ENCODE measurements at regions not wholly inside any gene's neighbourhood (a gene's known extent, or its start where the extent isn't known, plus 50 kb on each side); places are given as distances from the start of the nearest gene placed in this dataset.

GRCh38 chr9:81849631-81850259 is 78.5 kb upstream of the SPATA31D4 start (continued):
- TF ChIP-seq USF1 (IDR thresholded peaks at IDR 0.05; ENCODE audit: borderline replicate concordance, extremely low read length, insufficient read depth, low read depth, low read length) = no peak
- TF ChIP-seq CBX3 (IDR thresholded peaks at IDR 0.05; ENCODE audit: borderline replicate concordance, low read depth) = no peak
- no peak for TF ChIP-seq SIX5 (IDR thresholded peaks at IDR 0.05; ENCODE audit: low read depth, low read length, severe bottlenecking)
- no peak for TF ChIP-seq TCF12 (IDR thresholded peaks at IDR 0.05; ENCODE audit: low read depth, low read length)
- no peak for TF ChIP-seq KAT2A (conservative IDR thresholded peaks at IDR 0.05; ENCODE audit: control insufficient read depth, low read depth, low read length)
- TF ChIP-seq KDM1A (IDR thresholded peaks at IDR 0.05; ENCODE audit: borderline replicate concordance) = no peak
- no peak for TF ChIP-seq MEF2A (IDR thresholded peaks at IDR 0.05; ENCODE audit: insufficient read depth, low read depth, low read length)

- POLR2A ChIA-PET = no interaction called here
- FAIRE-seq (no peak), ATAC-seq (no peak), DNase-seq (ENCODE audit: low read depth, low spot score) (no peak)
- intact Hi-C loops (cut with micrococcal nuclease; ENCODE audit: unreplicated experiment) (no loop called here), in situ Hi-C loops (cut with MboI) (no loop called here)
- Histone ChIP-seq H3K36me3 (ENCODE audit: control insufficient read depth in 2 of 2, insufficient read depth in 2 of 2, low read length in 1 of 2) (no peaks in the 10 kb centered on the region), H2AFZ (ENCODE audit: control insufficient read depth, low read depth, low read length) (no peak overlapping the region), H3K9ac (ENCODE audit: control insufficient read depth, insufficient read depth, low read length) (no peak overlapping the region), H3K79me2 (ENCODE audit: control insufficient read depth, insufficient read depth, low read length) (no peaks in the 10 kb centered on the region), H3K4me2 (ENCODE audit: control insufficient read depth, insufficient read depth) (no peak overlapping the region), H3K9me3 (replicated peaks; ENCODE audit: control insufficient read depth, insufficient read depth, low read length) (no peaks in the 10 kb centered on the region), H3K4me3 (no peak overlapping the region), H3K27ac (ENCODE audit: control insufficient read depth, insufficient read depth) (no peak overlapping the region), H4K20me1 (ENCODE audit: control insufficient read depth, insufficient read depth) (no peaks in the 10 kb centered on the region), H3K4me1 (ENCODE audit: control insufficient read depth, insufficient read depth, low read length) (no peaks in the 10 kb centered on the region), H3K27me3 (replicated peaks in 1 of 2; ENCODE audit: control insufficient read depth in 2 of 2, insufficient read depth in 2 of 2, low read length in 1 of 2) (no peaks in the 10 kb centered on the region)
- RAD21 ChIA-PET (ENCODE audit: unreplicated experiment) = no interaction called here
- CTCF ChIA-PET = no interaction called here
- WGBS (ENCODE audit: insufficient coverage, insufficient replicate concordance, low lambda C conversion rate, missing lambda C conversion rate) = 41% methylated on average over 6 of the region's 6 CpGs
- SMC1A ChIA-PET (ENCODE audit: uncharacterized antibody, unreplicated experiment) = no interaction called here
- no TSS peak for BruUV-seq (replicated peaks)
- no peak for TF ChIP-seq ZNF622 (IDR thresholded peaks at IDR 0.05)
- TF ChIP-seq USF2 (IDR thresholded peaks at IDR 0.05; ENCODE audit: borderline replicate concordance, low read depth, low read length) = no peak
- TF ChIP-seq CBX5 (IDR thresholded peaks at IDR 0.05; ENCODE audit: low read depth) = no peak
- no peak for TF ChIP-seq ZBTB40 (IDR thresholded peaks at IDR 0.05; ENCODE audit: borderline replicate concordance)
- no peak for TF ChIP-seq YY1 (IDR thresholded peaks at IDR 0.05; ENCODE audit: low read depth, low read length)
- TF ChIP-seq CEBPB (IDR thresholded peaks at IDR 0.05; ENCODE audit: borderline replicate concordance in 1 of 2, low read depth in 2 of 2, low read length in 2 of 2) = no peak
- no peak for TF ChIP-seq ESRRA (IDR thresholded peaks at IDR 0.05; ENCODE audit: low read length)
- no peak for TF ChIP-seq TCF7 (IDR thresholded peaks at IDR 0.05; ENCODE audit: borderline replicate concordance)
- TF ChIP-seq RAD21 (IDR thresholded peaks at IDR 0.05; ENCODE audit: insufficient read depth, low read depth, low read length) = no peak
- no peak for TF ChIP-seq SREBF2 (IDR thresholded peaks at IDR 0.05; ENCODE audit: low read length)
- no peak for TF ChIP-seq BHLHE40 (IDR thresholded peaks at IDR 0.05; ENCODE audit: borderline replicate concordance in 1 of 2, low read depth in 2 of 2, low read length in 1 of 2)
Observed at GRCh38 chr9:81850724-81851123, 77.5 kb upstream of the SPATA31D4 start.
